OCI-LY1 (cell line): ENCODE measurements at regions not wholly inside any gene's neighbourhood (a gene's known extent, or its start where the extent isn't known, plus 50 kb on each side); places are given as distances from the start of the nearest gene placed in this dataset.

Experiments
- EZH2 ChIP-seq: fragments of 200-600 bp; sonication (generic), shearing (Covaris generic); IDR thresholded peaks from 2 replicates; pipeline ENCODE4 v1.8.0; 2017; ENCODE audit warnings: borderline replicate concordance, mixed run types, mild to moderate bottlenecking, antibody characterized with exemption, low read length, moderate library complexity, mixed read lengths
- TF ChIP-seq, protein P1 (sequence below): fragments of 200-600 bp; sonication (generic), shearing (Covaris generic); IDR thresholded peaks from 2 replicates; pipeline ENCODE4 v1.5.1; 2017; ENCODE audit warnings: mild to moderate bottlenecking, antibody characterized with exemption, low read length, moderate library complexity, mixed read lengths

DNA sequence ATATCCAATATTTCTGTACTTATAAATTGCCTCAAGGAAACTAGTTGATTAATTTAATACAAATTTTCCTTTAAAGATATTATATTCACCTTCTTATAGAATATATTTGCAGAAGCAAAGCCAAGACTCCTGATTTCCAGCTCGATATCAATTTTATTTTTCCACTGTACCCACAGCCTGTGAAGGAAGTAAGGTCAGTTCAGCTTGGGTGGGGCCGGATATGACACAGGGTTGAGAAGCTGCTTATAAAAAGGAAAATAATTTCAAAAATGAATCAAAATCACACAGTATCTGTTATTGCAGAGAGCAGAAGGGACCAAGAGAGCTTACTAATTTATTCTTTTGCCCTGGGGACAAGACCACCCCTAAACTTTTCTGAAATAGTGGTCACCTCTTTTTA is 491.4 kb downstream of the TUSC7 start:
- TF ChIP-seq, protein P1, sequence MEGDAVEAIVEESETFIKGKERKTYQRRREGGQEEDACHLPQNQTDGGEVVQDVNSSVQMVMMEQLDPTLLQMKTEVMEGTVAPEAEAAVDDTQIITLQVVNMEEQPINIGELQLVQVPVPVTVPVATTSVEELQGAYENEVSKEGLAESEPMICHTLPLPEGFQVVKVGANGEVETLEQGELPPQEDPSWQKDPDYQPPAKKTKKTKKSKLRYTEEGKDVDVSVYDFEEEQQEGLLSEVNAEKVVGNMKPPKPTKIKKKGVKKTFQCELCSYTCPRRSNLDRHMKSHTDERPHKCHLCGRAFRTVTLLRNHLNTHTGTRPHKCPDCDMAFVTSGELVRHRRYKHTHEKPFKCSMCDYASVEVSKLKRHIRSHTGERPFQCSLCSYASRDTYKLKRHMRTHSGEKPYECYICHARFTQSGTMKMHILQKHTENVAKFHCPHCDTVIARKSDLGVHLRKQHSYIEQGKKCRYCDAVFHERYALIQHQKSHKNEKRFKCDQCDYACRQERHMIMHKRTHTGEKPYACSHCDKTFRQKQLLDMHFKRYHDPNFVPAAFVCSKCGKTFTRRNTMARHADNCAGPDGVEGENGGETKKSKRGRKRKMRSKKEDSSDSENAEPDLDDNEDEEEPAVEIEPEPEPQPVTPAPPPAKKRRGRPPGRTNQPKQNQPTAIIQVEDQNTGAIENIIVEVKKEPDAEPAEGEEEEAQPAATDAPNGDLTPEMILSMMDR, result no peak
- TF ChIP-seq EZH2, result no peak
